ENCODE measurements at regions not wholly inside any gene's neighbourhood (a gene's known extent, or its start where the extent isn't known, plus 50 kb on each side); places are given as distances from the start of the nearest gene placed in this dataset.

DNA sequence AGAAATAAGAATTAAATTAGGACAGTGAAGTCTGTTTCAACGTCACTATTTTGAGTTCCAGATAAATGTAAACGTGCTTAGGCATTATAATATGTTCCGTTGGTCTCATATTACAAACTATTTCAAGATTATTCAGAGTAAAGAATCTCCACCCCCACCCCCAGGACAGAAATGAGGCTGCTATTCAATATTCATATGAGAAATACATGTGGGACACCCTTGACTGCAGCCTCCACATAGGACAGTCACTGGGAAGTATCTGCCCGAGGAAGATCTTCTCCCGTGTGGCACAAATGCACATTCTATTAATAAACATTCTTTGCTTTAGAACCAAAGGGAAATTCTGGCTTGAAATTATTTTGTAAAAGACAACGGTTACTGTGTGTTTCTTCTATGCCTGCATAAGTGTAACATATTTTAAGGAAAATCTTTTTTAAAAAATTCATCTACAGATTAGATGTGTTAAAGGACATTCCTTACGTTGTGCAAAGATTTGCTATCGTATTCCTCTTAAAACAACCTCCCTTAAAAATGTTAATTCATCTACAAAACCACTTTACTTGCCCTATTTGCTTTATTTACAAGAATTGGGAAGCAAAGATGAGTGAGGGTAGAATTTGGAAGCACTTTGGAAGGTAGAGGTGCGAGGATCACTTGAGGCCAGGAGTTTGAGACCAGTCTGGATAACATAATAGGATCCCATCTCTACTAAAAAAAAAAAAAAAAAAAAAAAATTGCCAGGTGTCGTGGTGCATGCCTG is 148.3 kb upstream of the SOX14 start:
- TF ChIP-seq, protein P1, sequence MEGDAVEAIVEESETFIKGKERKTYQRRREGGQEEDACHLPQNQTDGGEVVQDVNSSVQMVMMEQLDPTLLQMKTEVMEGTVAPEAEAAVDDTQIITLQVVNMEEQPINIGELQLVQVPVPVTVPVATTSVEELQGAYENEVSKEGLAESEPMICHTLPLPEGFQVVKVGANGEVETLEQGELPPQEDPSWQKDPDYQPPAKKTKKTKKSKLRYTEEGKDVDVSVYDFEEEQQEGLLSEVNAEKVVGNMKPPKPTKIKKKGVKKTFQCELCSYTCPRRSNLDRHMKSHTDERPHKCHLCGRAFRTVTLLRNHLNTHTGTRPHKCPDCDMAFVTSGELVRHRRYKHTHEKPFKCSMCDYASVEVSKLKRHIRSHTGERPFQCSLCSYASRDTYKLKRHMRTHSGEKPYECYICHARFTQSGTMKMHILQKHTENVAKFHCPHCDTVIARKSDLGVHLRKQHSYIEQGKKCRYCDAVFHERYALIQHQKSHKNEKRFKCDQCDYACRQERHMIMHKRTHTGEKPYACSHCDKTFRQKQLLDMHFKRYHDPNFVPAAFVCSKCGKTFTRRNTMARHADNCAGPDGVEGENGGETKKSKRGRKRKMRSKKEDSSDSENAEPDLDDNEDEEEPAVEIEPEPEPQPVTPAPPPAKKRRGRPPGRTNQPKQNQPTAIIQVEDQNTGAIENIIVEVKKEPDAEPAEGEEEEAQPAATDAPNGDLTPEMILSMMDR (IDR thresholded peaks at IDR 0.05; ENCODE audit: insufficient read depth in 1 of 2, low read depth in 1 of 2, low read length in 1 of 2, severe bottlenecking in 1 of 2, unreplicated experiment in 1 of 2), result no peak
- H3K27me3 Mint-ChIP-seq (ENCODE audit: insufficient read depth, unreplicated experiment), result peaks cover 11% of the 10 kb centered on the region
- H3K9me3 Mint-ChIP-seq (ENCODE audit: unreplicated experiment), result no peaks in the 10 kb centered on the region
- POLR2A ChIA-PET, result no interaction called here
- no peaks in the 10 kb centered on the region for H3K27me3 ChIP-seq (replicated peaks; ENCODE audit: control insufficient read depth, insufficient read depth, low read length)
- no peak for DNase-seq
- no peaks in the 10 kb centered on the region for H3K36me3 Mint-ChIP-seq (ENCODE audit: insufficient read depth, unreplicated experiment)
- no peak overlapping the region for H3K4me3 ChIP-seq (ENCODE audit: low read depth, low read length)
- H3K4me1 Mint-ChIP-seq (ENCODE audit: low read depth, unreplicated experiment), result no peaks in the 10 kb centered on the region
- H3K4me1 ChIP-seq, result no peaks in the 10 kb centered on the region
- no peak overlapping the region for H3K4me3 Mint-ChIP-seq (ENCODE audit: unreplicated experiment)
- no peaks in the 10 kb centered on the region for H3K36me3 ChIP-seq (ENCODE audit: control insufficient read depth, insufficient read depth, low read length)
- BruUV-seq (replicated peaks), result no TSS peak
- H3K9me3 ChIP-seq, result no peaks in the 10 kb centered on the region
- intact Hi-C loops (cut with micrococcal nuclease; ENCODE audit: unreplicated experiment), result no loop called here
- no peak overlapping the region for H3K27ac Mint-ChIP-seq (ENCODE audit: unreplicated experiment)
- CTCF ChIA-PET, result no interaction called here

DNA sequence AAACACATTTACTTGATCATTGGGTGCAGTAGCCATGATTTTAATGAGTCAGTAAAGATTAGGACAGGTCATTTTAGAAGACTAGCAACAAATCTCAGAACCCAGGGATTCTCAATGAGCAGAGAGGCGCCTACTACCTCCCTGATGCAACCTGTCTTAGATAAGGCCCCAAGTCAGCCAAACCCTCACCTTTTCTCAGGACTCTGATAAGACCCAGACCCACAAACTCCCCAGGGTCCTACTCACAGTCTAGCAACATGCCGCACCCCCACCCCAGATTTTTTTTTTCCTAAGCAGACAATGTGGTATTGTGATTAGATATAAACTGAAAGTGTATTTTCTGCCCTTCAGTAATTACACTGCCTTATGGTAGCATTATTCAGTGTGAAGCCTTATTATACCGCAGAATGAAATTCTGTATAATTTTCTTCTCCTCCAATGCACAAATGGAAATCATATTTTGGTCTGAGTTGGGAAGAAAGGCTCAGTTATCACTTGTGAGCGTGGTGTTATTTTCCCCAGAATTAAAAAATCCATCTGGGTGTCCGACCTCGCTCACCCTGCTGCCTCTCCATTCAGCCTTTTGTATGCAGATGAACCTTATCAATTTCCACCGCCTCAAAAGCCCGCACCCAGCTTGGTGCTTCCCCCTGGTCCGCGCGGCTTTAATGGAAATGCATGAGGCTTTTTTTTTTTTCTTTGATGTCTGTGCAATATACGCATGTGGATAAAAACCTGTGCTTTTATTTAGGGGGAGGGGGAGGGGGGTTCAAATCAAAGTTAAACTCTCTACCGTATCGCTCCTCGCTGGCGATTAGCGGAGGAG is 122.0 kb upstream of the SOX14 start:
- no peaks in the 10 kb centered on the region for H3K4me1 ChIP-seq
- ChIA-PET CTCF (no interaction called here), POLR2A (no interaction called here)
- no peak for DNase-seq
- intact Hi-C loops (cut with micrococcal nuclease; ENCODE audit: unreplicated experiment), result no loop called here
- Mint-ChIP-seq H3K27ac (ENCODE audit: unreplicated experiment) (no peak overlapping the region), H3K36me3 (ENCODE audit: insufficient read depth, unreplicated experiment) (no peaks in the 10 kb centered on the region), H3K4me3 (ENCODE audit: unreplicated experiment) (no peak overlapping the region), H3K4me1 (ENCODE audit: low read depth, unreplicated experiment) (no peaks in the 10 kb centered on the region), H3K9me3 (ENCODE audit: unreplicated experiment) (no peaks in the 10 kb centered on the region), H3K27me3 (ENCODE audit: insufficient read depth, unreplicated experiment) (peaks cover 3% of the 10 kb centered on the region)
- H3K9me3 ChIP-seq, result no peaks in the 10 kb centered on the region
- BruUV-seq (replicated peaks), result no TSS peak
- H3K36me3 ChIP-seq (ENCODE audit: control insufficient read depth, insufficient read depth, low read length), result no peaks in the 10 kb centered on the region
- TF ChIP-seq, protein P1 (IDR thresholded peaks at IDR 0.05; ENCODE audit: insufficient read depth in 1 of 2, low read depth in 1 of 2, low read length in 1 of 2, severe bottlenecking in 1 of 2, unreplicated experiment in 1 of 2), result no peak
- no peaks in the 10 kb centered on the region; the same call in 1 of the 2 replicates for H3K27me3 ChIP-seq (replicated peaks; ENCODE audit: control insufficient read depth, insufficient read depth, low read length)
- no peak overlapping the region for H3K4me3 ChIP-seq (ENCODE audit: low read depth, low read length)

DNA sequence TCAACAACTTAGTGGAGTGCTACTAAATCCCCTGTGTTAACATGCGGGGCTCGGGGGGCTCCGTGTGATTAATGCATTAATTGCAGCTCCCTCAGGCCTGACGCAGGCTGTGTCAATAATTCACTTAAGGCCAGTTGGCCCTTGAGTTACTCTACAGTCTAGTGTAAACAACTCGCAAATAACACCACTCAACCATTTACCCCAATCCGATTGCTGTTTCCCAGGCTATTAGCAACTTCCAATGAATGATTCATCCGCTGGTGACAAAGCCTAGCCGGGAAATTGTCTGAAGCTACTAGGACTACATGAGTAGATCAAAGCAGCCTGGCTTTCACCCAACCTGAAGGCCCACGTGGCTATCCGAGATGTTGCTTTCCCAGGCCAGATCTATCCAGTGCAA is 121.3 kb upstream of the SOX14 start:
- no peaks in the 10 kb centered on the region for H3K9me3 ChIP-seq
- H3K4me1 ChIP-seq, result no peaks in the 10 kb centered on the region
- Mint-ChIP-seq H3K27me3 (ENCODE audit: insufficient read depth, unreplicated experiment) (peaks cover 3% of the 10 kb centered on the region), H3K9me3 (ENCODE audit: unreplicated experiment) (no peaks in the 10 kb centered on the region), H3K4me1 (ENCODE audit: low read depth, unreplicated experiment) (no peaks in the 10 kb centered on the region), H3K4me3 (ENCODE audit: unreplicated experiment) (no peak overlapping the region), H3K36me3 (ENCODE audit: insufficient read depth, unreplicated experiment) (no peaks in the 10 kb centered on the region), H3K27ac (ENCODE audit: unreplicated experiment) (no peak overlapping the region)
- H3K36me3 ChIP-seq (ENCODE audit: control insufficient read depth, insufficient read depth, low read length), result no peaks in the 10 kb centered on the region
- H3K27me3 ChIP-seq (replicated peaks; ENCODE audit: control insufficient read depth, insufficient read depth, low read length), result no peaks in the 10 kb centered on the region; the same call in 1 of the 2 replicates
- BruUV-seq (replicated peaks), result no TSS peak
- no peak for DNase-seq
- TF ChIP-seq, protein P1 (IDR thresholded peaks at IDR 0.05; ENCODE audit: insufficient read depth in 1 of 2, low read depth in 1 of 2, low read length in 1 of 2, severe bottlenecking in 1 of 2, unreplicated experiment in 1 of 2), result no peak
- POLR2A ChIA-PET, result no interaction called here
- CTCF ChIA-PET, result no interaction called here
- intact Hi-C loops (cut with micrococcal nuclease; ENCODE audit: unreplicated experiment), result no loop called here
- H3K4me3 ChIP-seq (ENCODE audit: low read depth, low read length), result no peak overlapping the region

Data from Caco-2 (cell line).